Nephron (organoid): ENCODE measurements at regions not wholly inside any gene's neighbourhood (a gene's known extent, or its start where the extent isn't known, plus 50 kb on each side); places are given as distances from the start of the nearest gene placed in this dataset.

Experiments used
- H3K27ac Mint-ChIP-seq, 3 experiments: 2 replicates each; pipeline ENCODE4 v1.8.0; 2020; ENCODE audit warnings: mixed read lengths in 3 of 3, mild to moderate bottlenecking in 2 of 3, moderate library complexity in 1 of 3
- H3K27me3 Mint-ChIP-seq: 2 replicates; pipeline ENCODE4 v1.8.0; 2021; ENCODE audit warnings: low read depth, mild to moderate bottlenecking, moderate library complexity, mixed read lengths
- H3K36me3 Mint-ChIP-seq: 2 replicates; pipeline ENCODE4 v1.8.0; 2020; ENCODE audit warnings: low read depth, mixed read lengths
- H3K4me1 Mint-ChIP-seq: 2 replicates; pipeline ENCODE4 v1.8.0; 2020; ENCODE audit warnings: mixed read lengths
- H3K4me3 Mint-ChIP-seq, 3 experiments: 2 replicates each; pipeline ENCODE4 v1.8.0; 2020; ENCODE audit warnings: mild to moderate bottlenecking in 3 of 3, mixed read lengths in 3 of 3, moderate library complexity in 2 of 3
- H3K9me3 Mint-ChIP-seq: 2 replicates; pipeline ENCODE4 v1.8.0; 2020; ENCODE audit warnings: mixed read lengths
- CTCF ChIP-seq, 3 experiments: fragments of 200-600 bp; sonication (generic); IDR thresholded peaks; one replicate each; pipeline ENCODE4 v1.5.0; 2021; ENCODE audit warnings: antibody characterized with exemption in 3 of 3; ENCODE audit not compliant: unreplicated experiment in 3 of 3

DNA sequence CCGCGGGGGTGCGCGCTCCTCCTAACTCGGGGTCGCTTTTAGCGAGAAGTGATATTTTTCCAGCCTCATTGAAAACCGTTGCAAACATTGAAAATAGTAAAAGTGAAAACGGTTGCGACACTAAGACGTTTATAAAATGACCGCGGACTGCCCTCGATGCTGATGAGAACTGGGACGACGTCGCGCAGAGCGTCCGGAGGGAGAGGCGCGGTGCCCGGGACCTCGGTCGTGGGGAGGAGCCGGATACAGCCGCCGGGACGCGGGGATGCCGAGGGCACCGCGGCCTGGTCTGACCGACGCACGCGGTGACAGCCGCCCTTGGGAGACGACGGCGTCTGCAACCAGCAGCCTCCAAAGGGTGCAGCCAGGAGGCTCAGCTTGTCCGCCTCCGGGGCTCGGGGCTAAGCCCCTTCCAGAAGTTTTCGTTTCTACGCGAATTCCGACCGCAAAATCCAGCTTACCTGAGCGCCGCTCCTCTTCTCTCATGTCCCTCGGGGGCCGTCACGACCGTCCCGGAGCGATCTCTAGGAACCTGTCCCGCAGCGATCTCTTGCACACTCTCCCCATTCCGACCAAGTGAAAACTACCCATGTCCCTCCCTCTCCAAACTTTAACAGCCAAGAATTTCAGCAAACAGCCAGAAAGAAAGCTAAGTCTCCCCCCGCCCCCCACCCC lies 144.4 kb upstream of the ETS2 start:
- Mint-ChIP-seq H3K4me1 (peaks cover 18% of the 10 kb centered on the region), H3K4me3 (peak overlapping the region; percentile 82 to 93 (median 88)), H3K27ac (peak overlapping the region; percentile 62 to 87 (median 80)), H3K36me3 (no peaks in the 10 kb centered on the region), H3K27me3 (peaks cover 88% of the 10 kb centered on the region), H3K9me3 (no peaks in the 10 kb centered on the region)
- no peak for TF ChIP-seq CTCF (IDR thresholded peaks at IDR 0.05; ENCODE audit: unreplicated experiment in 3 of 3)

DNA sequence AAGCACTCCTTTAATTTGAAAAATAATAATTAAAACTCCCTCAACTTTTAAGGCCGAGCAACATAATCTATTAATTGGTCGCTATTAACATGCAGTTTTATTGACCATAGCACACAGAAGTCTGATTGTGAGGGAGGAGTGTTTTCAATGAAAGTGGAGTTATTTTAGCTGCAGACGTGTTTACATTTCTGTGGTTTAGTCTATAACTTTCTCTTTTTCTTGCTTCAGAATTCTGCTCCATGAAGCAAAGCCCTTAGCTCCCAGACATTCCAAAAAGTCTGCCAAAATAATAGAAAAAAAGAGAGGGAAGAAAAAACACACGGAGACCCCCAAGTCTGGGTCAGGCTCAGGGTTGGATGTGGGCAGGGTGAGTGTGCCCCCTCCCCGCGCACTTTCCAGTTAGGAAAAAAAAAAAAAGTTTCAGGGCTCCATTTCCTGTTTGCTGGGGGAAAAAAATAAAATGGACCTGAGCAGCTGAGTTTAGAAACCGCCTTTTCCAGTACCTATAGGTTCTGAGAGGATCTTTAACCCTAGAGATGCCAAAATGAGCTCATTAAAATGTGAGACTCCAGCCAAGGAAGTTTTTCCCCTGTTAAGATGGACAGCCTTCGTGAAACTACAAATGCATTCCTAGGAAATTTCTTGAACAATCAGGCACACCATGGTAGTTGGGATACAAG lies 143.7 kb upstream of the ETS2 start:
- H3K4me3 Mint-ChIP-seq: peak overlapping the region; percentile 82 to 93 (median 88)
- H3K4me1 Mint-ChIP-seq: peaks cover 18% of the 10 kb centered on the region
- TF ChIP-seq CTCF (IDR thresholded peaks at IDR 0.05; ENCODE audit: unreplicated experiment in 3 of 3): no peak
- peak overlapping the region; percentile 62 to 87 (median 80) for H3K27ac Mint-ChIP-seq
- peaks cover under 1% of the 10 kb centered on the region for H3K9me3 Mint-ChIP-seq
- peaks cover 82% of the 10 kb centered on the region for H3K27me3 Mint-ChIP-seq
- H3K36me3 Mint-ChIP-seq: no peaks in the 10 kb centered on the region

DNA sequence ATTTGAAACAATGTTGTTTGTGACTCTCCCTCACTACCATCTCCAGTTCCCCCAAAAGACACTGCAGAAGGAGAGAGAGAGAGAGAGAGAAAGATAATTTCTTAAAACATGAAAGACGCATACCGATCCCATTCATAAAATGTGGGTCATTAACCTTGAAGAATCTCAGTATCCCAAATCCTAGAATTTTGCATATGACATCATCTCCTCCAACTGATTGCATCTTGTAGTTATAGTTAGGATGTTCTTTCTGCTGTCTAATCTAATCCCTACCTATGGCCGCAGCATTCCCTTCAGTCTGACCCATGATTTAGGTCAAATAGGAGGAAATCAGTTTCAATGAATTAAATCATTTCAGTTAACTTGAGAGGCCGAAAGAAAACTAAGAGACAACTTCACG lies 142.4 kb upstream of the ETS2 start:
- H3K4me3 Mint-ChIP-seq: peak overlapping the region in 1 of 3 experiments; percentile 11
- H3K36me3 Mint-ChIP-seq: no peaks in the 10 kb centered on the region

DNA sequence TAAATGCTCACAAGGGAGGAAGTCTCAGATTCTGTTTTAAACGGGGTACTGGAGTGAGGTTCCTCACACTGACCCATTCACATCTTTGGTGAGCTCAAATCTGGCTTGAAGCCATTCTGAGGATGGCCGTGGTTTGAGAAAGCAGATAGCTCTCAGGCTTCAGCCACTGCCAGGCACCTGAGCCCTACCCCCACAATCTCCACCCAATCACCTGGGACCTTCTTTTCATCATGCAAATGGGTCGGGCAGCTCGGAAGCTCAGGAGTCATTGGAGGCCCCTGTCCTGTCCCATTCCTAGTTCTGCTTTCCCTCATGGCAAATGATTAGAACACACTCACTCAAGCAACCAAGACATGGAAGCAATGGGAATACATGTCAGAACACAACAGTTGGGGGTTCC lies 141.4 kb upstream of the ETS2 start:
- Mint-ChIP-seq H3K27me3 (peaks cover 69% of the 10 kb centered on the region), H3K4me1 (peaks cover 17% of the 10 kb centered on the region), H3K4me3 (no peak overlapping the region), H3K27ac (no peak overlapping the region), H3K36me3 (no peaks in the 10 kb centered on the region), H3K9me3 (peaks cover 2% of the 10 kb centered on the region)
- TF ChIP-seq CTCF (IDR thresholded peaks at IDR 0.05; ENCODE audit: unreplicated experiment in 3 of 3): no peak

More for the DNA sequence above, 142.4 kb upstream of the ETS2 start:
- no peak overlapping the region for H3K27ac Mint-ChIP-seq
- TF ChIP-seq CTCF (IDR thresholded peaks at IDR 0.05; ENCODE audit: unreplicated experiment in 3 of 3): no peak
- H3K27me3 Mint-ChIP-seq: peaks cover 77% of the 10 kb centered on the region
- H3K4me1 Mint-ChIP-seq: peaks cover 18% of the 10 kb centered on the region
- H3K9me3 Mint-ChIP-seq: peaks cover 2% of the 10 kb centered on the region

DNA sequence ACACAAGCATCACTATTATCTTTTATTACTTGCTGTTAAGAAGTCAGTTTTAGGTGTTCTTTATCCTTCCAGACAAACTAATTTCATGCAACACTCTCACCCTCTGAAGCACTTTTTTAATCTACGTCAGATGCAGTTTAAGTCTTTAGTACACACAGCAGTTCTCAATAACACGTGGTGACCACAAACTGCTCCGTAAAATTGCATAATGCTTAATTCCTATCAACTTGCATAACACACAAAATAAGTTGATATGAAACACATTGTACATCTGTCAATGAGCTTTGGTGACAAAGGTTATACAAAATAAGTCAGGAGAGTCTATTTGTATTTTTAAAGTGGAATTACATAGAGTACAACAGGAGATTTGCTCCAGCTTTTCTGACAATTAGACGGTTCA lies 140.9 kb upstream of the ETS2 start:
- Mint-ChIP-seq H3K4me1 (peaks cover 11% of the 10 kb centered on the region), H3K27ac (peak overlapping the region in 1 of 3 experiments; percentile 1), H3K27me3 (peaks cover 67% of the 10 kb centered on the region), H3K4me3 (no peak overlapping the region), H3K9me3 (peaks cover 2% of the 10 kb centered on the region), H3K36me3 (no peaks in the 10 kb centered on the region)
- TF ChIP-seq CTCF (IDR thresholded peaks at IDR 0.05; ENCODE audit: unreplicated experiment in 3 of 3): no peak
